Neural progenitor cell (in vitro differentiated cells): ENCODE measurements at regions not wholly inside any gene's neighbourhood (a gene's known extent, or its start where the extent isn't known, plus 50 kb on each side); places are given as distances from the start of the nearest gene placed in this dataset.

ENCODE experiments used
- DNase-seq: peaks from one replicate; pipeline ENCODE4 v3.0.0-alpha.2; 2016; ENCODE audit warnings: low spot score
- H2AFZ ChIP-seq: fragments of 200-600 bp; sonication (generic); replicated peaks from 2 replicates; pipeline ENCODE4 v1.6.1; 2016; ENCODE audit warnings: antibody characterized with exemption
- H3F3A ChIP-seq: fragments of 200-600 bp; sonication (generic); 2 replicates; pipeline ENCODE4 v1.6.1; 2016; ENCODE audit warnings: antibody characterized with exemption, low read depth
- H3K27ac ChIP-seq: fragments of 200-600 bp; sonication (generic); 2 replicates; pipeline ENCODE4 v1.5.1; 2016; ENCODE audit warnings: mild to moderate bottlenecking
- H3K27me3 ChIP-seq: fragments of 200-600 bp; sonication (generic); 2 replicates; pipeline ENCODE4 v1.6.1; 2016; ENCODE audit warnings: mild to moderate bottlenecking, moderate library complexity
- H3K36me3 ChIP-seq: fragments of 200-600 bp; sonication (generic); 2 replicates; pipeline ENCODE4 v1.5.1; 2016
- H3K4me1 ChIP-seq: fragments of 200-600 bp; sonication (generic); 2 replicates; pipeline ENCODE4 v1.6.1; 2016; ENCODE audit warnings: mixed run types
- H3K4me2 ChIP-seq: fragments of 200-600 bp; sonication (generic); 2 replicates; pipeline ENCODE4 v1.6.1; 2016
- H3K4me3 ChIP-seq: fragments of 200-600 bp; sonication (generic); 2 replicates; pipeline ENCODE4 v1.5.1; 2016
- H3K79me2 ChIP-seq: fragments of 200-600 bp; sonication (generic); 2 replicates; pipeline ENCODE4 v1.6.1; 2016; ENCODE audit warnings: low read depth
- H3K9ac ChIP-seq: fragments of 200-600 bp; sonication (generic); 2 replicates; pipeline ENCODE4 v1.6.1; 2016
- H3K9me3 ChIP-seq: fragments of 200-600 bp; sonication (generic); 2 replicates; pipeline ENCODE4 v1.5.1; 2016; ENCODE audit warnings: low read depth
- H4K20me1 ChIP-seq: fragments of 200-600 bp; sonication (generic); 2 replicates; pipeline ENCODE4 v1.6.1; 2016; ENCODE audit warnings: low read depth
- H3K27ac Mint-ChIP-seq: 3 replicates; pipeline ENCODE4 v1.8.0; 2021; ENCODE audit warnings: mixed read lengths
- H3K27me3 Mint-ChIP-seq: 2 replicates; pipeline ENCODE4 v1.8.0; 2022; ENCODE audit warnings: low read depth, mild to moderate bottlenecking, inconsistent platforms, moderate library complexity, mixed read lengths; ENCODE audit not compliant: insufficient read depth
- H3K36me3 Mint-ChIP-seq: 3 replicates; pipeline ENCODE4 v1.8.0; 2021; ENCODE audit warnings: mixed read lengths
- H3K4me1 Mint-ChIP-seq: 3 replicates; pipeline ENCODE4 v1.8.0; 2021; ENCODE audit warnings: mixed read lengths
- H3K4me3 Mint-ChIP-seq: 3 replicates; pipeline ENCODE4 v1.8.0; 2021; ENCODE audit warnings: mild to moderate bottlenecking, moderate library complexity, mixed read lengths
- H3K9me3 Mint-ChIP-seq: 3 replicates; pipeline ENCODE4 v1.8.0; 2020; ENCODE audit warnings: mixed read lengths
- EZH2 ChIP-seq: fragments of 200-600 bp; sonication (generic); IDR thresholded peaks from 2 replicates; pipeline ENCODE4 v1.6.1; 2017; ENCODE audit warnings: antibody characterized with exemption, mild to moderate bottlenecking, moderate library complexity
- EZH2phosphoT487 ChIP-seq: fragments of 200-600 bp; sonication (generic); IDR thresholded peaks from 2 replicates; pipeline ENCODE4 v1.6.1; 2017; ENCODE audit warnings: antibody characterized with exemption
- TF ChIP-seq, protein P1 (sequence below): fragments of 200-600 bp; sonication (generic); IDR thresholded peaks from 2 replicates; pipeline ENCODE4 v1.5.1; 2017; ENCODE audit warnings: antibody characterized with exemption, mild to moderate bottlenecking

DNA sequence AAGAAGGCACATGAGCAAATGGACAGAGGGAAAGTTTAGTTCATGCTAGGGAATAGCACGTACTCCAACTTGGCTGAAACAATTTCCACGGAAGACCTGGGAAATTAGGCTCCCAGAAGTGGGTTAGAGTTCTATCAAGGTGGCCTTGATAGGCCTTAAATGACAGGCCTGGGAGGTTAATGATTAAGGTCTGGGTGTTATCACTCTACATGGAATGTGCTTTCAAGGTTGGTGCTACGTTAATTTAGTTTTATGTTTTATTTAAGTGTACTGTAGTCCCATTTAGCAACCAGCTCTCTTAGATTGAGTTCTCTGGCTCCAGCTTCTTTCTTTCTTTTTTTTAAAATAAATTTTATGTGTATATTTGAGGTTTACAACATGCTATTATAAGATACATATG is 121.4 kb upstream of the MEF2C start:
- H3K36me3 Mint-ChIP-seq: no peaks in the 10 kb centered on the region
- Histone ChIP-seq H2AFZ (no peak overlapping the region), H3F3A (no peaks in the 10 kb centered on the region), H3K4me2 (no peak overlapping the region), H3K27me3 (no peaks in the 10 kb centered on the region), H3K4me3 (no peak overlapping the region), H4K20me1 (no peaks in the 10 kb centered on the region), H3K9me3 (no peaks in the 10 kb centered on the region), H3K4me1 (no peaks in the 10 kb centered on the region), H3K27ac (no peak overlapping the region), H3K79me2 (no peaks in the 10 kb centered on the region), H3K36me3 (no peaks in the 10 kb centered on the region), H3K9ac (no peak overlapping the region)
- peaks cover 8% of the 10 kb centered on the region for H3K9me3 Mint-ChIP-seq
- DNase-seq: no peak
- TF ChIP-seq EZH2phosphoT487 (no peak), EZH2 (no peak)
- TF ChIP-seq, protein P1, sequence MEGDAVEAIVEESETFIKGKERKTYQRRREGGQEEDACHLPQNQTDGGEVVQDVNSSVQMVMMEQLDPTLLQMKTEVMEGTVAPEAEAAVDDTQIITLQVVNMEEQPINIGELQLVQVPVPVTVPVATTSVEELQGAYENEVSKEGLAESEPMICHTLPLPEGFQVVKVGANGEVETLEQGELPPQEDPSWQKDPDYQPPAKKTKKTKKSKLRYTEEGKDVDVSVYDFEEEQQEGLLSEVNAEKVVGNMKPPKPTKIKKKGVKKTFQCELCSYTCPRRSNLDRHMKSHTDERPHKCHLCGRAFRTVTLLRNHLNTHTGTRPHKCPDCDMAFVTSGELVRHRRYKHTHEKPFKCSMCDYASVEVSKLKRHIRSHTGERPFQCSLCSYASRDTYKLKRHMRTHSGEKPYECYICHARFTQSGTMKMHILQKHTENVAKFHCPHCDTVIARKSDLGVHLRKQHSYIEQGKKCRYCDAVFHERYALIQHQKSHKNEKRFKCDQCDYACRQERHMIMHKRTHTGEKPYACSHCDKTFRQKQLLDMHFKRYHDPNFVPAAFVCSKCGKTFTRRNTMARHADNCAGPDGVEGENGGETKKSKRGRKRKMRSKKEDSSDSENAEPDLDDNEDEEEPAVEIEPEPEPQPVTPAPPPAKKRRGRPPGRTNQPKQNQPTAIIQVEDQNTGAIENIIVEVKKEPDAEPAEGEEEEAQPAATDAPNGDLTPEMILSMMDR: no peak
- no peak overlapping the region for H3K27ac Mint-ChIP-seq
- H3K27me3 Mint-ChIP-seq: no peaks in the 10 kb centered on the region
- H3K4me1 Mint-ChIP-seq: no peaks in the 10 kb centered on the region
- H3K4me3 Mint-ChIP-seq: no peak overlapping the region

DNA sequence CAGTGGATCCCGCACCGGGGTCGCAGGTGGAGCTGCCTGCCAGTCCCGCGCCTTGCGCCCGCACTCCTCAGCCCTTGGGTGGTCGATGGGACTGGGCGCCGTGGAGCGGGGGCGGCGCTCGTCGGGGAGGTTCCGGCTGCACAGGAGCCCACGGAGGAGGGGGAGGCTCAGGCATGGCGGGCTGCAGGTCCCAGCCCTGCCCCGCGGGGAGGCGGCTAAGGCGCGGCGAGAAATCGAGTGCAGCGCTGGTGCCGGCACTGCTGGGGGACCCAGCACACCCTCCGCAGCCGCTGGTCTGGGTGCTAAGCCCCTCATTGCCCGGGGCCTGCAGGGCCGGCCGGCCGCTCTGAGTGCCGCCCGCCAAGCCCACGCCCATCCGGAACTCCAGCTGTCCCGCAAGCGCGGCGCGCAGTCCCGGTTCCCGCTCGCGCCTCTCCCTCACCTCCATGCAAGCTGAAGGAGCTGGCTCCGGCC is 120.6 kb upstream of the MEF2C start:
- Histone ChIP-seq H3K9me3 (no peaks in the 10 kb centered on the region), H3K4me3 (no peak overlapping the region), H2AFZ (no peak overlapping the region), H3K9ac (no peak overlapping the region), H3K27ac (no peak overlapping the region), H3K4me2 (no peak overlapping the region), H4K20me1 (no peaks in the 10 kb centered on the region), H3K36me3 (no peaks in the 10 kb centered on the region), H3K27me3 (no peaks in the 10 kb centered on the region), H3F3A (no peaks in the 10 kb centered on the region), H3K79me2 (no peaks in the 10 kb centered on the region), H3K4me1 (no peaks in the 10 kb centered on the region)
- no peak for DNase-seq
- no peak overlapping the region for H3K27ac Mint-ChIP-seq
- no peaks in the 10 kb centered on the region for H3K4me1 Mint-ChIP-seq
- no peaks in the 10 kb centered on the region for H3K36me3 Mint-ChIP-seq
- TF ChIP-seq, protein P1: no peak
- peaks cover 8% of the 10 kb centered on the region for H3K9me3 Mint-ChIP-seq
- H3K4me3 Mint-ChIP-seq: no peak overlapping the region
- H3K27me3 Mint-ChIP-seq: no peaks in the 10 kb centered on the region

DNA sequence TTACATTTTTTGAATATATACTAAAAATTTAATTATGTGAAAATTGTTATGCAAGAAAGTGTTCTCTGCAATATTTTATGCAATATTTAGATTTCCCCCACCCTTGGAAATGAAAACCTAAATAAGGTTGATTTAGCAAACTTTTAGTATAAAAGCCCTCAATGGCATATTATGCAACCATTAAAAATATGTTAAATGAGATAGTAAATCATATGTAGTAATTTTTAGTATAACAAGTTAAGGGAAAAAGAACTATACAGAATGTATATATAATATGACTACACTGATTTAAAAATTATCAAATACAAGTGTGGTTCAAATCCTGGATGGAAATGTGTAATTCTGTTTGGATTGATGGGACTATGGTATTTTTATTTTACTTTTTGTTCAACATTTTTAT is 116.9 kb upstream of the MEF2C start:
- no peaks in the 10 kb centered on the region for H3K27me3 ChIP-seq
- H2AFZ ChIP-seq: no peak overlapping the region
- no peaks in the 10 kb centered on the region for H3K36me3 Mint-ChIP-seq
- DNase-seq: no peak
- no peak overlapping the region for H3K9ac ChIP-seq
- H4K20me1 ChIP-seq: no peaks in the 10 kb centered on the region
- no peak overlapping the region for H3K4me3 Mint-ChIP-seq
- H3K27ac ChIP-seq: no peak overlapping the region
- no peaks in the 10 kb centered on the region for H3F3A ChIP-seq
- H3K9me3 ChIP-seq: no peaks in the 10 kb centered on the region
- no peak overlapping the region for H3K4me2 ChIP-seq
- no peaks in the 10 kb centered on the region for H3K27me3 Mint-ChIP-seq
- H3K79me2 ChIP-seq: no peaks in the 10 kb centered on the region
- peaks cover 2% of the 10 kb centered on the region for H3K4me1 Mint-ChIP-seq
- TF ChIP-seq, protein P1: no peak
- TF ChIP-seq EZH2: no peak
- no peak for TF ChIP-seq EZH2phosphoT487
- H3K4me3 ChIP-seq: no peak overlapping the region
- H3K27ac Mint-ChIP-seq: no peak overlapping the region
- no peaks in the 10 kb centered on the region for H3K4me1 ChIP-seq
- H3K9me3 Mint-ChIP-seq: peaks cover 8% of the 10 kb centered on the region
- H3K36me3 ChIP-seq: no peaks in the 10 kb centered on the region

DNA sequence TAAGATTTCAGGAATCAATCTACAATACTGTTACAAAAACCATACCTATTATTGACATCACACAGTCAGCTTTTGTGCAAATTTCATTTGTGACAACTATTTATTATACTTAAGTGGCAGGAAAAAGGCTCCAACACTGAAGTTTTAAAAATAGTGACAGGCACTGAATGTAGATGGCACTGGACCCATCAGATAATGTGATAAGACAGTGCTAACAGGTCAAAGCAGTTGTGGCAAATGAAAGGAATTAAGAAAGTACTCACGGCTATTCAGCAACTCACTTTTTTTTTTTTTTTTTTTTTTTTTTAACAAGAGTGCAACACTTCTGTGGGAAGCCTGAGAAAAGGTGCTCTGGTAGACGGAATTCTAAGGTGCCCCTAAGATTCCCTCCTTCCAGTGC is 115.0 kb upstream of the MEF2C start:
- H3K79me2 ChIP-seq: no peaks in the 10 kb centered on the region
- no peaks in the 10 kb centered on the region for H3K4me1 ChIP-seq
- H3K27ac Mint-ChIP-seq: no peak overlapping the region
- H3K9me3 ChIP-seq: no peaks in the 10 kb centered on the region
- no peaks in the 10 kb centered on the region for H3F3A ChIP-seq
- H3K4me1 Mint-ChIP-seq: peaks cover 2% of the 10 kb centered on the region
- H3K4me3 Mint-ChIP-seq: no peak overlapping the region
- H3K27me3 Mint-ChIP-seq: no peaks in the 10 kb centered on the region
- H3K9me3 Mint-ChIP-seq: peaks cover 5% of the 10 kb centered on the region
- no peak for TF ChIP-seq EZH2phosphoT487
- TF ChIP-seq, protein P1: no peak
- no peak for TF ChIP-seq EZH2
- no peaks in the 10 kb centered on the region for H3K27me3 ChIP-seq
- no peak overlapping the region for H2AFZ ChIP-seq
- no peak overlapping the region for H3K27ac ChIP-seq
- H3K36me3 ChIP-seq: no peaks in the 10 kb centered on the region
- no peaks in the 10 kb centered on the region for H3K36me3 Mint-ChIP-seq
- H4K20me1 ChIP-seq: no peaks in the 10 kb centered on the region
- DNase-seq: no peak
- H3K9ac ChIP-seq: no peak overlapping the region
- H3K4me2 ChIP-seq: no peak overlapping the region
- H3K4me3 ChIP-seq: no peak overlapping the region
